ENCODE measurements at regions not wholly inside any gene's neighbourhood (a gene's known extent, or its start where the extent isn't known, plus 50 kb on each side); places are given as distances from the start of the nearest gene placed in this dataset.
"Not testable (repeated sequence)": the region's sequence is repeated elsewhere in the genome, so short reads cannot be mapped to it uniquely, and the experiment has no call there.

DNA sequence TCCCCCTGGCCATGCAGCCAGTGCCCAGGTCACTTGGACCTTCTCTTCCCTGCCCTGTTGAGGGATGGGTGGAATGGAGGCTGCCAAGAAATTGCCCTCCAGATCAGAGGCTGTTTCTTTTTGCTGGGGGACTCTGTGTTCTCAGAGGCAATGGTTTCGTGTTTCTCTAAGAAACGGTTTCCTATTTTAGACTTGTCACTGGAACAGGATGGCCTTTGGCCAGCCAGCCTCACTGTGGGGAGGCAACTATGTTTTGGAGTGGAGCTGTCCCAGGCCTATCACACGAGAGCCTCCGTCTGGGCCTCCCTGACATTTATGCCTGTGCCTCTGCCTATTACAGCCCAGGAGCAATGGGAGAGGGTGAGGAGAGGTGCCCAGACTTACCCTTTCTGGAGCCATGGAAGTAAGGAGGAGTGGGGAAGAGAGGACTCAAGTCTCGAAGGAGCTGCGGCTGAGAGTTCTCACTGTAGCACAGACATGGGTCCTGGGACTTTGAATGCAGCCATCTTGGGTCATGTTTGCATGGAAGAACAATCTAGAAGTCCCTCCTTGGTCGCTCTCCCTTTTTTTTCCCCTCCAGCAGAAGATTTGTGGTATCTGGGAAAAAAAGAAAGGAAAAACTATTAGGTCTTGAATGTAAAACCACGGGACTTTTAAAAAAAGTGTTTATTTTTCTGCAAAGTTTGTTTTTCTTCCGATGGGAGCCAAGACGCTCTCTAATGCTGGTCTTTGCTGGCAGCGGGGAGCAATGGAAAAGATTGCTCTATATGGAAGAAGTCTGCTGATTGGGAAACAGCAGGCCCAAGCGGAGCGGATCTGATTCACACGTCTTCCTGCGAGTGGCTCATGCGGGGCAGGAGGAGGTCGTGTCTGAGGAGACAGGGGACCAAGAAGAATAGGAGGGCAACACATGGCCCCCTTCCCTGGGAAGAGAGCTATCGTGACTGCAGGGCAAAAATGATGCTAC lies 219.2 kb downstream of the FOXD2 start:
- Histone ChIP-seq H3K27ac (ENCODE audit: insufficient read depth, low read length, poor library complexity, severe bottlenecking) (no peak overlapping the region), H3K9me3 (ENCODE audit: control insufficient read depth, low read length) (no peaks in the 10 kb centered on the region), H3K4me1 (ENCODE audit: control insufficient read depth, insufficient read depth, low read length, poor library complexity, severe bottlenecking) (no peaks in the 10 kb centered on the region), H3K36me3 (ENCODE audit: control insufficient read depth, insufficient read depth, low read length) (no peaks in the 10 kb centered on the region), H3K27me3 (replicated peaks; ENCODE audit: control insufficient read depth, insufficient read depth, low read length, poor library complexity, severe bottlenecking) (no peaks in the 10 kb centered on the region), H3K4me3 (ENCODE audit: insufficient read depth, low read depth, low read length, poor library complexity, severe bottlenecking) (no peak overlapping the region)
- DNase-seq, result no peak

DNA sequence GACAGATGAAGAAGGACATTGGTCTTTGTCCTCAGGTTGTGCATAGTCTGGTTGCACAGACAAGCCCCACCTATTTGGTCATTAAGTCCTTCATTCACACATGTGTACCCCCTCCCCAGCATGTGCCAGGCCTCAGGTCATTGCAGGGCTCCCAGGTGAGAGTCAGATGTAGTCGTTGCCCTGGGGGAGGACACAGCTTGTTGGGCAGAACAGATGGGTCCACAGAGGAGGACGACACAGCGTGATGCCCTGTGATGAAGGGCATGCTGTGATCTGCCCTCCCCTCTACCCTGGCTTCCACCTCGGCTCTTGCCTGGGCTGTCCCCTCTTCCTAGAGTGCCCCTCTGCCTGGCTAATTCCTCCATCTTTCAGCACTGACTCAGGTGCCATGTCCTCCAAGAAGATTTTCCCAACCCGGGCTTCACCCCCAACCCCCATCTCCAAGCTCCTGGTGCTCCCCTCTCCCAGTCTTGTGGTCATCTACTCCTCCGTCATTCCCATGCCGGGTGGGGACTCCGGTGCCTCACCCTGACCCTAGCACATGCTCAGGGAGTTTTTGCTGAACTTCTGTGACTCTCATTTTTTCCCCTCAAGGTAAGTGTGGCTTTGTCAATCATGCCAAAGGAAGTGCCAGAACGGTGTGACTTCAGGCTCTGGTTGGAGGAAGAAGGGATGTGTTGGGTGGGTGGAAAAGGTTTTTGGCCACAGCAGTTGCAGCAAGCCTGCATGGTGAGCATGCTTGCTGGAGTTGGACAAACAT lies 220.5 kb downstream of the FOXD2 start:
- Histone ChIP-seq H3K27ac (ENCODE audit: insufficient read depth, low read length, poor library complexity, severe bottlenecking) (no peak overlapping the region), H3K36me3 (ENCODE audit: control insufficient read depth, insufficient read depth, low read length) (no peaks in the 10 kb centered on the region), H3K4me3 (ENCODE audit: insufficient read depth, low read depth, low read length, poor library complexity, severe bottlenecking) (no peak overlapping the region), H3K9me3 (ENCODE audit: control insufficient read depth, low read length) (no peaks in the 10 kb centered on the region), H3K4me1 (ENCODE audit: control insufficient read depth, insufficient read depth, low read length, poor library complexity, severe bottlenecking) (no peaks in the 10 kb centered on the region), H3K27me3 (replicated peaks; ENCODE audit: control insufficient read depth, insufficient read depth, low read length, poor library complexity, severe bottlenecking) (no peaks in the 10 kb centered on the region)
- no peak for DNase-seq

DNA sequence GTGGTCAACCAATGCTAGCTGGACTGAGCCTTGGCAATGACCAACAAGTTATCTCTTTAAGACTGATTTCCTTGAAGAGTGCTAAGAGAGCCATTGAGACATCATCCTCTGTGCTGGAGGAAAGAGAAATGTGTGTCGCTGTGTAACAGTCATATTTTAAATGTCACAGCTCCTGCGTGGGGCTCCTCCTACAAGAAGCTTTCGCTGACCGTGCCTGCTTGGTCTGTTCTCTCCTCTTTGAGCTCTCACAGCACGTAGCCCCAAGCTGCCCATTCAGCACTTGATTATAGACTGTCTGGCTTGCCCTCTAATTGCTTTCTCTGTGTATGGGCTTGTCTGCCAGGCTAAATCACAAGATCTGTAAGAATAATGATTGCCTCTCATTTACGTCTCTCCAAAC lies 221.3 kb downstream of the FOXD2 start:
- Histone ChIP-seq H3K4me1 (ENCODE audit: control insufficient read depth, insufficient read depth, low read length, poor library complexity, severe bottlenecking) (no peaks in the 10 kb centered on the region), H3K4me3 (ENCODE audit: insufficient read depth, low read depth, low read length, poor library complexity, severe bottlenecking) (no peak overlapping the region), H3K9me3 (ENCODE audit: control insufficient read depth, low read length) (no peaks in the 10 kb centered on the region), H3K27ac (ENCODE audit: insufficient read depth, low read length, poor library complexity, severe bottlenecking) (no peak overlapping the region), H3K36me3 (ENCODE audit: control insufficient read depth, insufficient read depth, low read length) (no peaks in the 10 kb centered on the region), H3K27me3 (replicated peaks; ENCODE audit: control insufficient read depth, insufficient read depth, low read length, poor library complexity, severe bottlenecking) (no peaks in the 10 kb centered on the region)
- no peak for DNase-seq

DNA sequence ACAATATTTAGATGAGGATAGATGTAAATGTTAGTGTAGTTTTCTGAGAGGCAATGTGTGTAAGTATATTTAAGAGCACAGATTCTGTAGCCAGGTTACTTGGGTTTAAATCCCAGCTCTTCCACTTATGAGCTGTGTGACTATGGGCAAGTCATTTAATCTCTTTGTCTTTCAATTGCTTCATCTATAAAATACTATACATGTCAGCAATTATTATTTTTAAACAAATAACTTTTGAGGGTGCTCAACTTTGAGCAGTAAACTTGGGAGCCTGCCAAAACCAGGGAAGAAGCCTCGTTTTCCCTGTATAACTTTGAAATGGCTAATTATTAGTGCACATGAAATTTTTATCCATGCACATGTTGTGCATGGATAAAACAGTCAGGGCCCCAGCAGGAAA lies 222.8 kb downstream of the FOXD2 start:
- Histone ChIP-seq H3K4me3 (ENCODE audit: insufficient read depth, low read depth, low read length, poor library complexity, severe bottlenecking) (no peak overlapping the region), H3K27me3 (replicated peaks; ENCODE audit: control insufficient read depth, insufficient read depth, low read length, poor library complexity, severe bottlenecking) (no peaks in the 10 kb centered on the region), H3K9me3 (ENCODE audit: control insufficient read depth, low read length) (no peaks in the 10 kb centered on the region), H3K36me3 (ENCODE audit: control insufficient read depth, insufficient read depth, low read length) (no peaks in the 10 kb centered on the region), H3K27ac (ENCODE audit: insufficient read depth, low read length, poor library complexity, severe bottlenecking) (no peak overlapping the region), H3K4me1 (ENCODE audit: control insufficient read depth, insufficient read depth, low read length, poor library complexity, severe bottlenecking) (no peaks in the 10 kb centered on the region)
- no peak for DNase-seq

DNA sequence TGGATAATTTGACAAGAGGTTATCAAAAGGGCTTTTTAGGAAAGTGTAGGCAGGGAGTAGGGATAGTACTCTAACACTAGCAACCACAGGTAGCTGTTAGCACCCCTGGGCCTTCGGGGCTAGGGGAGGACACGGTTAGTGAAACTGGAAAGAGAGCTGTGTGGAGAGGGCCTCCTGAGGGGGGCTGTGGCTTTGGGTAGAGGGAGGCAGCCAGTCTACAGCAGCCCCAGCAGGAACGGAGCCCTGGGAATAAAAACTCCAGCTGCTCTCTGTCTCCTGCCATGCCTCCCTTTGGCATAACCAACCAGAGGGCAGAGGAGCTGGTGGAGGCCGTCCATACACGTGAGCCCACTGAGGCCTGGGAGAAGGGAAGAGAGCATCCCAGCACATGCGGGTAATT lies 223.2 kb downstream of the FOXD2 start:
- no peak for DNase-seq
- H3K27ac ChIP-seq (ENCODE audit: insufficient read depth, low read length, poor library complexity, severe bottlenecking), result no peak overlapping the region
- H3K27me3 ChIP-seq (replicated peaks; ENCODE audit: control insufficient read depth, insufficient read depth, low read length, poor library complexity, severe bottlenecking), result no peaks in the 10 kb centered on the region
- no peaks in the 10 kb centered on the region for H3K36me3 ChIP-seq (ENCODE audit: control insufficient read depth, insufficient read depth, low read length)
- H3K4me3 ChIP-seq (ENCODE audit: insufficient read depth, low read depth, low read length, poor library complexity, severe bottlenecking), result no peak overlapping the region
- H3K4me1 ChIP-seq (ENCODE audit: control insufficient read depth, insufficient read depth, low read length, poor library complexity, severe bottlenecking), result no peaks in the 10 kb centered on the region
- H3K9me3 ChIP-seq (ENCODE audit: control insufficient read depth, low read length), result no peaks in the 10 kb centered on the region

DNA sequence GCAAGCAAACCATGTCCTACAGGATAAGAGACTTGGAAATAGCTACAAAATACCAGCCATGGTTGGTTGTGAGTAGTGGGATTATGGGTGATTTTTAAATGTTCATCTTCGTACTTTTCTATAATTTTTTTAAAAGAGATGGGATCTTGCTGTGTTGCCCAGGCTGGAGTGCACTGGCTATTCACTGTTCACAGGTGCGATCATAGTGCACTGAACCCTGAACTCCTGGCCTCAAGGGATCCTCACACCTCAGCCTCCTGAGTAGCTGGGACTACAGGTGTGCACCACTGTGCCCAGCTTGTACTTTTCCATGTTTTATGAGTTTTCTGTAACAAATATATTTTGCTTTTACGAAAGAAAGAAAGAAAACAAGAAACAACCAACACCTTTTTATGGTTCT lies 224.2 kb downstream of the FOXD2 start:
- Histone ChIP-seq H3K36me3 (ENCODE audit: control insufficient read depth, insufficient read depth, low read length) (no peaks in the 10 kb centered on the region), H3K27ac (ENCODE audit: insufficient read depth, low read length, poor library complexity, severe bottlenecking) (no peak overlapping the region), H3K27me3 (replicated peaks; ENCODE audit: control insufficient read depth, insufficient read depth, low read length, poor library complexity, severe bottlenecking) (no peaks in the 10 kb centered on the region), H3K9me3 (ENCODE audit: control insufficient read depth, low read length) (no peaks in the 10 kb centered on the region), H3K4me3 (ENCODE audit: insufficient read depth, low read depth, low read length, poor library complexity, severe bottlenecking) (no peak overlapping the region), H3K4me1 (ENCODE audit: control insufficient read depth, insufficient read depth, low read length, poor library complexity, severe bottlenecking) (no peaks in the 10 kb centered on the region)
- DNase-seq, result no peak

DNA sequence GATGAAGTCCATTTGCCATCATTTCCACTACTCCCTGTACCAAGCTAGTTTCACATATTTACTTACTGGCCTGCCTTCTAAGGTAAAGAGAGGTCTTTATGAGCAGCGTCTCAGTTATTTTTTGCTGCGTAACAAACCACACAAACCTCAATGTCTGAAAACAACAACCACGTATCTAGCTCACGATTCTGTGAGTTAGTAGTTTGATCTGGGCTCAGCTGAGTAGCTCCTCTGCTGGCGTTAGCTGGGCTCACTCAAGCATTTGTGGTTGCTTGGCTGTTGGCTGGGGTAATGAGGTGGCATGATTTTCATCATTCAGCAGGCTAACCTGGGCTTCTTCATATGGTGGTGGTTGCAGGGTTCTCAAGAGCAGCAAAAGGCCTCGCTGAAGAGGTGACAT lies 225.4 kb downstream of the FOXD2 start:
- Histone ChIP-seq H3K27me3 (replicated peaks; ENCODE audit: control insufficient read depth, insufficient read depth, low read length, poor library complexity, severe bottlenecking) (no peaks in the 10 kb centered on the region), H3K9me3 (ENCODE audit: control insufficient read depth, low read length) (no peaks in the 10 kb centered on the region), H3K4me3 (ENCODE audit: insufficient read depth, low read depth, low read length, poor library complexity, severe bottlenecking) (no peak overlapping the region), H3K4me1 (ENCODE audit: control insufficient read depth, insufficient read depth, low read length, poor library complexity, severe bottlenecking) (no peaks in the 10 kb centered on the region), H3K36me3 (ENCODE audit: control insufficient read depth, insufficient read depth, low read length) (no peaks in the 10 kb centered on the region), H3K27ac (ENCODE audit: insufficient read depth, low read length, poor library complexity, severe bottlenecking) (no peak overlapping the region)
- no peak for DNase-seq

DNA sequence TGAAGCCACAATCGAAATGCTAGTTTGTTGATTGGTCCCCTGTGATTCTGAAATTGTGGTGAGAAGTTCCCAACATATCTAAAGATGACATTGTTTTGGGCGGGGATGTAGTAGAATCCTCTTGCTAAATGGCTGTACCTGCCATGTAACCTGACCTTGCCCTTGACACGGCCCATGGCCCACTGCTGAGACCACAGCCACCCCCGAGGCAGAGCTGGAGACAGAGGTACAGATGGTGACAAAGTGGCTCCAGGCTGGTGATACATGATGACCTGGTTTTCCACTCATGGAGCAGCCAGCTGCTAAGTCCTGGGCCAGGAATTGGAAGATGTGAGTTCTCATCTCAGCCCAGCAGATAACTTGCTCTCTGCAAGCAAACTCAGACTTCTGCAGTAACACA lies 226.5 kb downstream of the FOXD2 start:
- no peaks in the 10 kb centered on the region for H3K4me1 ChIP-seq (ENCODE audit: control insufficient read depth, insufficient read depth, low read length, poor library complexity, severe bottlenecking)
- no peaks in the 10 kb centered on the region for H3K9me3 ChIP-seq (ENCODE audit: control insufficient read depth, low read length)
- H3K27me3 ChIP-seq (replicated peaks; ENCODE audit: control insufficient read depth, insufficient read depth, low read length, poor library complexity, severe bottlenecking), result no peaks in the 10 kb centered on the region
- no peak for DNase-seq
- H3K27ac ChIP-seq (ENCODE audit: insufficient read depth, low read length, poor library complexity, severe bottlenecking), result no peak overlapping the region
- no peaks in the 10 kb centered on the region for H3K36me3 ChIP-seq (ENCODE audit: control insufficient read depth, insufficient read depth, low read length)
- no peak overlapping the region for H3K4me3 ChIP-seq (ENCODE audit: insufficient read depth, low read depth, low read length, poor library complexity, severe bottlenecking)

DNA sequence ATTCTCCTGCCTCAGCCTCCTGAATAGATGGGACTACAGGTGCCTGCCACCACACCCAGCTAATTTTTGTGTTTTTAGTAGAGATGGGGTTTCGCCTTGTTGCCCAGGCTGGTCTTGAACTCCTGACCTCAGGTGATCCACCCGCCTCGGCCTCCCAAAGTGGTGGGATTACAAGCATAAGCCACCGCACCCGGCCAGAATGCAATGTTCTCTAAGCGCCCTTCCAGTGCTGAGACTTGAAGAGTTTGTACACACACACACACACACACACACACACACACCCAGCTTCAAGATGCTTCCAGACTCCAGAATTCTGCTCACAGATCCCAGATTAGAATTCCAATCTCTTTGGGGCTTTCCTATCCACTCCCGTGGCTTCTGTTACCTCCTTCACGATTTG lies 227.1 kb downstream of the FOXD2 start:
- not testable (repeated sequence) for H3K9me3 ChIP-seq (ENCODE audit: control insufficient read depth, low read length); H3K4me3 ChIP-seq (ENCODE audit: insufficient read depth, low read depth, low read length, poor library complexity, severe bottlenecking); H3K27me3 ChIP-seq (replicated peaks; ENCODE audit: control insufficient read depth, insufficient read depth, low read length, poor library complexity, severe bottlenecking); H3K27ac ChIP-seq (ENCODE audit: insufficient read depth, low read length, poor library complexity, severe bottlenecking); H3K4me1 ChIP-seq (ENCODE audit: control insufficient read depth, insufficient read depth, low read length, poor library complexity, severe bottlenecking); H3K36me3 ChIP-seq (ENCODE audit: control insufficient read depth, insufficient read depth, low read length); DNase-seq

DNA sequence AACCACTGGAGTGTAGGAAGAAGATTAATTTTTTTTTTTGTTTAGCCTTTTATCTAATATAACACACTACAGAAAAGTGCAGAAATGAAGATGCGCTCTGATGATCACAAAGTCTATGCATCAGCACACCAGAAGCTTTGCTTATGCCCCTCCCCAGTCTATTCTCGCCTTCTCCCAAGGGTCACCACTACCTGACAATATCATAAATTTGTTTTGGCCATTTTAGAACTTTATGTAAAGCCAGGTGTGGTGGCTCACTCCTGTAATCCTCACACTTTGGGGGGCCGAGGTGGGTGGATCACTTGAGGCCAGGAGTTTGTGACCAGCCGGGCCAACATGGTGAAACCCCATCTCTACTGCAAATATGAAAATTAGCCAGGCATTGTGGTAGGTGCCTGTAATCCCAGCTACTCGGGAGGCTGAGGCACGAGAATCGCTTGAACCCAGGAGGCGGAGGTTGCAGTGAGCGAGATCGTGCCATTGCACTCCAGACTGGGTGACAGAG lies 231.3 kb downstream of the FOXD2 start:
- H3K27me3 ChIP-seq (replicated peaks; ENCODE audit: control insufficient read depth, insufficient read depth, low read length, poor library complexity, severe bottlenecking), result no peaks in the 10 kb centered on the region
- H3K27ac ChIP-seq (ENCODE audit: insufficient read depth, low read length, poor library complexity, severe bottlenecking), result no peak overlapping the region
- H3K9me3 ChIP-seq (ENCODE audit: control insufficient read depth, low read length), result no peaks in the 10 kb centered on the region
- DNase-seq, result no peak
- H3K4me1 ChIP-seq (ENCODE audit: control insufficient read depth, insufficient read depth, low read length, poor library complexity, severe bottlenecking), result no peaks in the 10 kb centered on the region
- H3K4me3 ChIP-seq (ENCODE audit: insufficient read depth, low read depth, low read length, poor library complexity, severe bottlenecking), result no peak overlapping the region
- no peaks in the 10 kb centered on the region for H3K36me3 ChIP-seq (ENCODE audit: control insufficient read depth, insufficient read depth, low read length)

Data from effector memory CD4-positive, alpha-beta T cell (primary cell).